GM19372 (cell line): ENCODE measurements at regions not wholly inside any gene's neighbourhood (a gene's known extent, or its start where the extent isn't known, plus 50 kb on each side); places are given as distances from the start of the nearest gene placed in this dataset.
"Not testable (repeated sequence)": the region's sequence is repeated elsewhere in the genome, so short reads cannot be mapped to it uniquely, and the experiment has no call there.

Experiments
- ATAC-seq: cut with Tn5 transposase; IDR thresholded peaks from one replicate; pipeline ENCODE4 v1.9.1; 2021; ENCODE audit warnings: mild to moderate bottlenecking, low read depth, moderate library complexity; ENCODE audit not compliant: unreplicated experiment

GRCh38 chr3:17817545-17817944 lies 75.1 kb upstream of the TBC1D5 start:
- ATAC-seq: no peak

DNA sequence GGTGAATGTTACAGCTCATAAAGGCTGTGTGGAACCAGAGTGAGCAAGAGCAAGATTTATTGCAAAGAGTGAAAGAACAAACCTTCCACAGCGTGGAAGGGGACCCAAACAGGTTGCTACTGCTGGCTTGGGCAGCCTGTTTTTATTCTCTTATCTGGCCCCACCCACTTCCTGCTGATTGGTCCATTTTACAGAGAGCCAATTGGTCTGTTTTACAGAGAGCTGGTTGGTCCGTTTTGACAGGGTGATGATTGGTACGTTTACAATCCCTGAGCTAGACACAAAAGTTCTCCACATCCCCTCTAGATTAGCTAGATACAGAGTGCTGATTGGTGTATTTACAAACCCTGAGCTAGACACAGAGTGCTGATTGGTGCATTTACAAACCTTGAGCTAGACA lies 74.4 kb upstream of the TBC1D5 start:
- not testable (repeated sequence) for ATAC-seq

GRCh38 chr3:17812328-17812727 lies 69.9 kb upstream of the TBC1D5 start:
- not testable (repeated sequence) for ATAC-seq

GRCh38 chr3:17811646-17812045 lies 69.2 kb upstream of the TBC1D5 start:
- ATAC-seq: no peak

DNA sequence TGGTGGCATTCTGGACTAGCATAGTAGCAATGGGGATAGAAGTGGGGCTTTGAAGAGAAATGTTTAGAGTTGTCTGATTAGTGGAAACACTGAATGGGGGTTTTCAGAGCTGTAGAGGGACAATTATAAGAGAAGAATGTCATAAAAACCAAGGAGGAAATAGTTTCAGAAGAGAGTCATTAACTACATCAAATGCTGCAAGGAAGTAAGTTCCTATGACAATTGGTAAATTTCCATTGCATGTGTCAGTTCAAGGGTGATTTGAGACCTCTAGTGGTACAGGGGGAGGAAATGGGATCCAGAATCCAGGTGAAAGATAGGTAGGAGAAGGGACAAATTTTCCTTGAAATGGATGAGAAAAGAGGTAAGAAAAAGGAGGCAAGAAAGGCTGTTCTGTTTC lies 68.3 kb upstream of the TBC1D5 start:
- ATAC-seq: no peak

- no peak for ATAC-seq
Measured at GRCh38 chr3:17808994-17809393, 66.6 kb upstream of the TBC1D5 start.

DNA sequence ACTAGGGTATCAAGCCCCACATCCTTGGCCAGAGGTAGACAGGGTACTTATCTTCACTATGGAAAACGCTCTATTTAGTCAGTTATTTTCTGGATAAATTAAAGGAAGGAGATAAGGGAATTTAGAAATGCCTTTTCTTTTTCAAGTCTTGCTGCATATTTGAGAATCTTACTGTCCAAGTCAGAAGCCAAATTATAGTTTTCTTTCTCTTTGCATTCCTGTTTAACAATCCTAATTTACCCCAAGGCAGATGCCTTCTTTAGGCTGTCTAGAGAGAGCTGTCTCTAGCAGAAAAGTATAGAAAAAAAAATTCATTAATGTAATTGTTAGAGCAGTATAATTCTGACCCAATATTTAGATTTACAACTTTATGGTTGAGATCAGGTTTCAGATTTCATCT lies 64.4 kb upstream of the TBC1D5 start:
- no peak for ATAC-seq

- ATAC-seq: no peak
Measured at GRCh38 chr3:17806201-17806600, 63.8 kb upstream of the TBC1D5 start.

GRCh38 chr3:17805461-17805940 lies 63.1 kb upstream of the TBC1D5 start:
- ATAC-seq: no peak

DNA sequence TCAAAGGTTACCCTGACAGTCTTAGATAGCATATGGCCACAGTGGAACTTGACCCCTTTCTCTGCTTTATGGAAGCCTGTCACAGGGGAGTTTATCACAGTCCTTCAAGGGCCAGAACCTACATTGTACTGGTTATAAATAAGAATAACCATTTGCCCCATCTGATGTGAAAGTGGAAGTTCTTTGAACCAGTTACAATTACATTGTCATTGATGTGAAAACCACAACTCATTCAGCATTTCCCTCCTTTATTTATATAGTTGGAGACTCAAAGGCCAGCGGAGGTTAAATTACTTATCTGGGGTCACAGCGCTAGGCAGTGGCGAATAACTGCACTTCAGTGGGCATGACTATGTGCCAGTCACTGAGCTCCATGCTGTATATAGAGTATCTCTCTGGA lies 60.5 kb upstream of the TBC1D5 start:
- no peak for ATAC-seq

DNA sequence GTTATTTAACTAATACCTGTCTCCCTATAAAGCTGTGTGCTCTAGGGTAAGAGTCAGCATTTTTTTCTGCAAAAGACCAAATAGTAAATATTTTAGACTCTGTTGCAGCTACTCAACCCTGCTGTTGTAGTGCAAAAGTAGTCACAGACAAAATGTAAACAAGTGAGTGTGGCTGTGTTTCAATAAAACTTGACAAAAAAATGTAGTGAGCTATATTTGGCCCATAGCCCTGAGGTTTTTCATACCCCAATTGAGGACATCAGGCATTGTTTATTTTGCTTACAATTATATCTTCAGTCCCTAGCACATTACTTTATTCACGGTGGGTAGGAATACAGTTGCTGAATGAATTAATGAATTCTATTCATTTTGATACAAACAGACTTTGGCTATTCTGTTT lies 58.7 kb upstream of the TBC1D5 start:
- no peak for ATAC-seq

GRCh38 chr3:17800232-17800631 lies 57.8 kb upstream of the TBC1D5 start:
- no peak for ATAC-seq

DNA sequence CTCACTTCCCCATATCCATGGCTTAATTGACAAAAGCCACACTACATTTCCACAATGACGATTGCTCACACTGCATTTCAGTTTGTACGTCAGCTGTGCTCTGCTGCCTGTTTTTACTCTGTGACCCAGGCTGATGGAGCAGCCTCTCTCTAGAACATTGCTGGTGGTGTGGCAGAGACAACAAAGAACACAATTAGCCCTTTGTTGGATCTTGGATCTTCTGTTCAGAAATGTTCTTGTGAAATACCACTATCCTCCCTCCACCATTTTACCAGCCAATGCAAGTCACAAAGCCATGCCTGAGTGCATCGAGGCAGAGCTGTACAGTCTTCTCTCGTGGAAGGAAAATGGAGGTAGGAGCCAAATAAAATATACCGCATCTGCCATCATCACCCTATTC lies 56.9 kb upstream of the TBC1D5 start:
- no peak for ATAC-seq

DNA sequence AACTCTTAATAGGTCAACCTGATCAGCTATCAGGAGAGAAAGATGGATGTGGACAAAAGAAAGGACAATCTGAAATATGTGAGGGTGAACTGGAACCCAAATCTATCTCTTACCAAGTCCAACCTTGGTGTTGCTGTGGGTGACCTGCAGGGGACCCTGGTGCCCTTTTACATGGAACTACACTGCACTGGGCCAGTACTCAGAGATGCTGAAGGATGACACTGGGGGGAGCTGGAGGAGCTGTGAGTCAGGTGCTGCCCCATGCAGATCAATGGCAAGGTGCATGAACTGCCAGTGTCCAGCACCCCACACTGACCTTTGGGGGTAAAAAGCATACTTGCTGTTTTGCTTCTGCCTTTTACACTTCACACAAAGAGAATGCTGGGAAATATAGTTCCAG lies 55.6 kb upstream of the TBC1D5 start:
- no peak for ATAC-seq

DNA sequence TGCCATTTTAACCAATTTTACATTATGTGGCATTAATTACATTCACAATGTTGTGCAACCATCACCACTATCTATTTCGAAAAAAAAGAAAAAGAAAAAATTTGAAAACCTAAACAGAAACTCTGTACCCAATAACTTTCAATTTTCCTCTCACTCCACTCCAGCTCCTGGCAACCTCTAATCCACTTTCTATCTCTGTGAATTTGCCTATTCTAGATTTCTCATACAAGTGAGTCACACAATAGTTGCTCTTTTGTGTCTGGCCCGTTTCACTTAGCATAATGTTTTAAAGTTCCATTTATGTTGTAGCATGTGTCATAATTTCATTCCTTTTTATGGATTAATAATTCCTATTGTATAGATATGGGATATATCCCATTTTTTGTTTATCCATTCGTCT lies 53.3 kb upstream of the TBC1D5 start:
- no peak for ATAC-seq

GRCh38 chr3:17795280-17795679 lies 52.8 kb upstream of the TBC1D5 start:
- ATAC-seq: no peak

GRCh38 chr3:17793542-17794195 lies 51.2 kb upstream of the TBC1D5 start:
- ATAC-seq: no peak
